ENCODE measurements at regions not wholly inside any gene's neighbourhood (a gene's known extent, or its start where the extent isn't known, plus 50 kb on each side); places are given as distances from the start of the nearest gene placed in this dataset.

- no peak for DNase-seq
Observed at GRCh38 chr1:221437171-221437570, 304.7 kb downstream of the DUSP10 start.

GRCh38 chr1:221437926-221438325 lies 304.0 kb downstream of the DUSP10 start:
- DNase-seq, result no peak

- DNase-seq, result peak; percentile 33 to 41
Observed at GRCh38 chr1:221439008-221439746, 302.7 kb downstream of the DUSP10 start.

- DNase-seq, result peak; percentile 32 to 46
Observed at GRCh38 chr1:221439747-221440501, 302.0 kb downstream of the DUSP10 start.

- peak in 1 of 2 donors; percentile 32 for DNase-seq
Observed at GRCh38 chr1:221440658-221441057, 301.2 kb downstream of the DUSP10 start.

GRCh38 chr1:221442056-221442455 lies 299.8 kb downstream of the DUSP10 start:
- no peak for DNase-seq

GRCh38 chr1:221444346-221444745 lies 297.5 kb downstream of the DUSP10 start:
- DNase-seq, result no peak

GRCh38 chr1:221448585-221449175 lies 293.2 kb downstream of the DUSP10 start:
- DNase-seq, result no peak

- DNase-seq, result no peak
Observed at GRCh38 chr1:221449194-221449593, 292.7 kb downstream of the DUSP10 start.

- DNase-seq, result no peak
Observed at GRCh38 chr1:221449801-221450470, 292.0 kb downstream of the DUSP10 start.

GRCh38 chr1:221451741-221452140 lies 290.1 kb downstream of the DUSP10 start:
- DNase-seq, result no peak

- DNase-seq, result no peak
Observed at GRCh38 chr1:221454096-221454495, 287.8 kb downstream of the DUSP10 start.

GRCh38 chr1:221456918-221457317 lies 285.0 kb downstream of the DUSP10 start:
- DNase-seq, result no peak

GRCh38 chr1:221457685-221458446 lies 284.0 kb downstream of the DUSP10 start:
- no peak for DNase-seq

- DNase-seq, result no peak
Observed at GRCh38 chr1:221458447-221459156, 283.3 kb downstream of the DUSP10 start.

- no peak for DNase-seq
Observed at GRCh38 chr1:221459558-221459957, 282.3 kb downstream of the DUSP10 start.

GRCh38 chr1:221462345-221462744 lies 279.5 kb downstream of the DUSP10 start:
- no peak for DNase-seq

GRCh38 chr1:221468546-221468945 lies 273.3 kb downstream of the DUSP10 start:
- no peak for DNase-seq

GRCh38 chr1:221469476-221469875 lies 272.4 kb downstream of the DUSP10 start:
- DNase-seq, result no peak

- no peak for DNase-seq
Observed at GRCh38 chr1:221470000-221470698, 271.7 kb downstream of the DUSP10 start.

- DNase-seq, result no peak
Observed at GRCh38 chr1:221473411-221473810, 268.5 kb downstream of the DUSP10 start.

Measured in CD4-positive, alpha-beta T cell treated with Interleukin-4 for 1 hour (primary cell).